Fibroblast of the aortic adventitia (primary cell): ENCODE measurements at regions not wholly inside any gene's neighbourhood (a gene's known extent, or its start where the extent isn't known, plus 50 kb on each side); places are given as distances from the start of the nearest gene placed in this dataset.

Experiments
- DNase-seq: peaks from one replicate; pipeline ENCODE4 v3.0.0-alpha.2; 2010; ENCODE audit warnings: low read depth
- H3K4me3 ChIP-seq: 2 replicates; pipeline ENCODE4 v1.5.1; 2011; ENCODE audit warnings: low read depth, mild to moderate bottlenecking, control low read depth, low read length, moderate library complexity
- CTCF ChIP-seq: IDR thresholded peaks from 2 replicates; pipeline ENCODE4 v1.5.1; 2011; ENCODE audit warnings: mild to moderate bottlenecking, low read length, control low read depth, inconsistent platforms; ENCODE audit not compliant: insufficient read depth

- H3K4me3 ChIP-seq: no peak overlapping the region
- peak; percentile 14 for DNase-seq
- no peak for TF ChIP-seq CTCF
Observed at GRCh38 chr10:106424981-106425380, 739.5 kb downstream of the SORCS1 start.

- peak; percentile 84 for DNase-seq
- TF ChIP-seq CTCF: no peak
- no peak overlapping the region for H3K4me3 ChIP-seq
Observed at GRCh38 chr10:106424054-106424453, 740.5 kb downstream of the SORCS1 start.

GRCh38 chr10:106410331-106410730, 754.2 kb downstream of the SORCS1 start:
- no peak for DNase-seq
- no peak overlapping the region for H3K4me3 ChIP-seq
- no peak for TF ChIP-seq CTCF

- H3K4me3 ChIP-seq: no peak overlapping the region
- no peak for DNase-seq
- no peak for TF ChIP-seq CTCF
Observed at GRCh38 chr10:106405141-106405540, 759.4 kb downstream of the SORCS1 start.

- TF ChIP-seq CTCF: no peak
- DNase-seq: no peak
- H3K4me3 ChIP-seq: no peak overlapping the region
Observed at GRCh38 chr10:106402458-106402857, 762.0 kb downstream of the SORCS1 start.

GRCh38 chr10:106401967-106402366, 762.5 kb downstream of the SORCS1 start:
- DNase-seq: no peak
- H3K4me3 ChIP-seq: no peak overlapping the region
- TF ChIP-seq CTCF: no peak

GRCh38 chr10:106401161-106401560, 763.3 kb downstream of the SORCS1 start:
- H3K4me3 ChIP-seq: no peak overlapping the region
- TF ChIP-seq CTCF: peak; percentile 30
- DNase-seq: peak; percentile 14
